GM10266 (cell line): ENCODE measurements at regions not wholly inside any gene's neighbourhood (a gene's known extent, or its start where the extent isn't known, plus 50 kb on each side); places are given as distances from the start of the nearest gene placed in this dataset.
"Not testable (repeated sequence)": the region's sequence is repeated elsewhere in the genome, so short reads cannot be mapped to it uniquely, and the experiment has no call there.

ENCODE experiments used
- DNase-seq: peaks from one replicate; pipeline ENCODE4 v3.0.0; 2012; ENCODE audit errors: extremely low spot score
- TF ChIP-seq, protein P1 (sequence below): IDR thresholded peaks from 2 replicates; pipeline ENCODE4 v1.5.1; 2012; ENCODE audit warnings: mild to moderate bottlenecking, low read depth; ENCODE audit not compliant: control insufficient read depth, insufficient read depth; ENCODE audit errors: missing control alignments

DNA sequence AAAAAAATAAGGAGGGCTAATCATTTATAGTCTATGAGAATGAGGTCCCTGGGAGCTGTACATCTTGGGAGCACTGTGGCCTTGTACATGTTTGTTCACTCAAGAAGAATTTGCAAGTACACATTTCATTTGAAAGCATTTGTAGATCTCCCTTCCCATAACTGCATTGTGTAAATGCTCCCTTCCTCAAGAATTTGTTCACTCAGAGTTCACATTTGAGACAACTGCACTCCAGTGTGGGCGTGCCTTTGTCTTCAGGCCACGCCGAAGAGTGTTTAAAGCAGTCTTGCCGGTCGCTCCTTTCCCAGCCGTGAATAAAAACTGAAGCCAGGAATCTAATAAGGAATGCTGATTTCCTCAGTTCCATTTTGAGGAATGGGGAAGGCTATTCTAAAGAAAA lies 291.1 kb upstream of the LYZL1 start:
- TF ChIP-seq, protein P1, sequence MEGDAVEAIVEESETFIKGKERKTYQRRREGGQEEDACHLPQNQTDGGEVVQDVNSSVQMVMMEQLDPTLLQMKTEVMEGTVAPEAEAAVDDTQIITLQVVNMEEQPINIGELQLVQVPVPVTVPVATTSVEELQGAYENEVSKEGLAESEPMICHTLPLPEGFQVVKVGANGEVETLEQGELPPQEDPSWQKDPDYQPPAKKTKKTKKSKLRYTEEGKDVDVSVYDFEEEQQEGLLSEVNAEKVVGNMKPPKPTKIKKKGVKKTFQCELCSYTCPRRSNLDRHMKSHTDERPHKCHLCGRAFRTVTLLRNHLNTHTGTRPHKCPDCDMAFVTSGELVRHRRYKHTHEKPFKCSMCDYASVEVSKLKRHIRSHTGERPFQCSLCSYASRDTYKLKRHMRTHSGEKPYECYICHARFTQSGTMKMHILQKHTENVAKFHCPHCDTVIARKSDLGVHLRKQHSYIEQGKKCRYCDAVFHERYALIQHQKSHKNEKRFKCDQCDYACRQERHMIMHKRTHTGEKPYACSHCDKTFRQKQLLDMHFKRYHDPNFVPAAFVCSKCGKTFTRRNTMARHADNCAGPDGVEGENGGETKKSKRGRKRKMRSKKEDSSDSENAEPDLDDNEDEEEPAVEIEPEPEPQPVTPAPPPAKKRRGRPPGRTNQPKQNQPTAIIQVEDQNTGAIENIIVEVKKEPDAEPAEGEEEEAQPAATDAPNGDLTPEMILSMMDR, result no peak
- DNase-seq, result no peak

- no peak for DNase-seq
- TF ChIP-seq, protein P1, result no peak
Observed at GRCh38 chr10:29001801-29002200, 287.1 kb upstream of the LYZL1 start.

DNA sequence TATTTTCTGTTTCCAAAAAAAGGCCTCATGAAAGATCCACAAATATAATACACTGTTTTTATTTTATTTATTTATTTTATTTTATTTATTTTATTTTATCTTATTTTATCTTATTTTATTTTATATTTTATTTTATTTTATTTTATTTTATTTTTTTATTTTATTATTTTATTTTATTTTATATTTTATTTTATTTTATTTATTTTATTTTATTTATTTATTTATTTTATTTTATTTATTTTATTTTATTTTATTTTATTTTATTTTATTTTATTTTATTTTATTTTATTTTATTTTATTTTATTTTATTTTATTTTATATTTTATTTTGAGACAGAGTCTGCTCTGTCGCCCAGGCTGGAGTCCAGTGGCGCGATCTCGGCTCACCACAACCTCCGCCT lies 285.9 kb upstream of the LYZL1 start:
- DNase-seq, result not testable (repeated sequence)

GRCh38 chr10:29005988-29006387 lies 282.9 kb upstream of the LYZL1 start:
- no peak for DNase-seq
- TF ChIP-seq, protein P1, result no peak

GRCh38 chr10:29007370-29007747 lies 281.5 kb upstream of the LYZL1 start:
- no peak for DNase-seq
- TF ChIP-seq, protein P1, result no peak

DNA sequence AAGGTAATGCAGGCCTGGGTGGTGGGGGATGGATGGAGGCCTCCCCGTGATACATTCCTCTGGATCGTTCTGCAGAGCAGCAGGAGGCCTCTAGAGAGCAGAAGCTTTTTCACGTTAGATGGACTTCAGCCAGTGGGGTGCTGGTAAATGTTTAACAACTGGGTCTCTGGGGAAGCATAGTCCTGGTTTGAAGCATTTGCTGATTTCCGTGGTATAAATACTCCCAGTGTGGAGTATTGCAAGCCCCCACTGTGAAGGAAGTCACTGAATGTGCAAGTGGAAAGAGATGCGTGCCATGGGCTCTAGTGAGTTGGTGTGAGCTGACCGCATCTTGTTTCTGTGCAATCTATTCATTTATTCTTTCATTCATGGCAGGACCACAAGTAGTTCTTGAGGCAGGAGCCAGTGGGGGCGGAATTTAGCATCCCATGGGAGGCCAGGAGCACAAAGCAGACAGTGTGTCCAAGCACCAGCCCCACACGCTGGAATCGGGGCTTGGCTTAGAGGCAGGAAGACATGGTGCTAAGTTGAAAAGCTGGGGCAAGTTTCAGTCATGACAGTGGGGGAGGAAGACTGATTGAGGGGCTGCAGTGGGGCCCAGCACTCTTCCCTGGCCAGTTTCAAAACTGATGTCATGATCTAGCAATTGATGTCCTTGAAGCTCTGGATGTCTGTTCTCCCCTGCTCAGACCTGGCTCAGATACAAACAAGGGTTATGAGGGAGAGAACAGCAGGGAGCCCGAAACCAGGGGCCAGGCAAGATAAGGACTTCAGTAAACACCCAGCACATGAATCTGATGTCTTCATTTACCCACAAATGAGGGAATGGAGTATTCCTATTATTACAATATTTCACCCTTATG lies 280.9 kb upstream of the LYZL1 start:
- no peak for DNase-seq
- TF ChIP-seq, protein P1, result no peak

GRCh38 chr10:29009464-29009863 lies 279.4 kb upstream of the LYZL1 start:
- DNase-seq, result no peak
- TF ChIP-seq, protein P1, result no peak
